Spleen (tissue), 11 donors: ENCODE measurements at regions not wholly inside any gene's neighbourhood (a gene's known extent, or its start where the extent isn't known, plus 50 kb on each side); places are given as distances from the start of the nearest gene placed in this dataset.

Experiments
- DNase-seq: peaks from one replicate; pipeline ENCODE4 v3.0.0-alpha.2; 2020
- H3K27ac ChIP-seq, 8 donors: fragments of 200-600 bp; sonication (generic) in 7 of 8; 1 replicate in 4 of 8; 2 replicates in 4 of 8; pipeline versions ENCODE4 v1.5.0 to v1.8.0; 2016 to 2021; ENCODE audit warnings: inconsistent platforms in 4 of 8, mild to moderate bottlenecking in 4 of 8, moderate library complexity in 1 of 8
- H3K27me3 ChIP-seq, 7 donors: fragments of 200-600 bp; sonication (generic) in 6 of 7; replicated peaks in 1 of 7; 1 replicate in 4 of 7; 2 replicates in 3 of 7; pipeline versions ENCODE4 v1.5.0 to v1.8.0; 2016 to 2021; ENCODE audit warnings: inconsistent platforms in 3 of 7, mild to moderate bottlenecking in 1 of 7
- H3K36me3 ChIP-seq, 6 donors: fragments of 200-600 bp; sonication (generic) in 5 of 6; 1 replicate in 4 of 6; 2 replicates in 2 of 6; pipeline versions ENCODE4 v1.5.0 to v1.8.0; 2016 to 2021; ENCODE audit warnings: inconsistent platforms in 2 of 6
- H3K4me1 ChIP-seq, 6 donors: fragments of 200-600 bp; sonication (generic) in 5 of 6; 1 replicate in 3 of 6; 2 replicates in 3 of 6; pipeline versions ENCODE4 v1.5.0 to v1.8.0; 2016 to 2021; ENCODE audit warnings: inconsistent platforms in 3 of 6
- H3K4me3 ChIP-seq, 8 donors: fragments of 200-600 bp; sonication (generic) in 7 of 8; 1 replicate in 4 of 8; 2 replicates in 4 of 8; pipeline versions ENCODE4 v1.5.0 to v1.8.0; 2016 to 2021; ENCODE audit warnings: inconsistent platforms in 4 of 8, mild to moderate bottlenecking in 4 of 8, moderate library complexity in 2 of 8
- H3K9me3 ChIP-seq, 8 donors: fragments of 200-600 bp; sonication (generic) in 7 of 8; 1 replicate in 4 of 8; 2 replicates in 4 of 8; pipeline versions ENCODE4 v1.5.0 to v1.8.0; 2016 to 2021; ENCODE audit warnings: inconsistent platforms in 4 of 8
- CTCF ChIP-seq, 11 experiments: fragments of 200-600 bp in 7 of 11; fragments of 450-650 bp in 4 of 11; sonication (generic) in 4 of 11; IDR thresholded peaks in 8 of 11; conservative IDR thresholded peaks in 3 of 11; 1 replicate in 7 of 11; 2 replicates in 4 of 11; pipeline versions ENCODE4 v1.4.0 to v1.8.0; 2016 to 2021; ENCODE audit warnings: antibody characterized with exemption in 11 of 11, inconsistent platforms in 4 of 11, mild to moderate bottlenecking in 1 of 11
- POLR2A ChIP-seq, 3 donors: fragments of 450-650 bp; IDR thresholded peaks; one replicate each; pipeline ENCODE4 v1.5.1; 2017; ENCODE audit warnings: antibody characterized with exemption in 3 of 3, mild to moderate bottlenecking in 1 of 3
- POLR2AphosphoS5 ChIP-seq, 3 donors: sonication (generic); formaldehyde crosslinking; IDR thresholded peaks; one replicate each; pipeline ENCODE4 v1.5.1; 2017; ENCODE audit warnings: antibody characterized with exemption in 3 of 3
- WGBS, 5 donors: extraction: QIAGEN DNeasy Blood & Tissue Kit in 3 of 5; methylation state at CpG; one replicate each; pipeline versions ENCODE4 v1.1.5 to v1.1.7; 2013 to 2018; 5-methylcytosine and 5-hydroxymethylcytosine counted together
- intact Hi-C: fragments of 100-400 bp; cut with DNase I; formaldehyde crosslinking; loops from one replicate; pipeline ENCODE4 v1.15.0; 2023; ENCODE audit warnings: low total_unique reads
- donor health status: healthy with polysubstance abuse.
- donor health status: DM: no; HTN: no; CAD: no; lungs with moderate emphysema.
- donor health status: DM: no; HTN: no; CAD: no.
- donor health status: Bipolar disorder and iron deficiency.
- donor health status: healthy.
- donor health status: DM: no; HTN: no; CAD: no.
- donor health status: DM: yes; HTN: yes; CAD: no.

- no peak for DNase-seq
- intact Hi-C loops = no loop called here
- Histone ChIP-seq H3K36me3 (no peaks in the 10 kb centered on the region), H3K9me3 (no peaks in the 10 kb centered on the region), H3K4me3 (no peak overlapping the region), H3K27me3 (no peaks in the 10 kb centered on the region), H3K4me1 (no peaks in the 10 kb centered on the region), H3K27ac (no peak overlapping the region)
- WGBS, 5 donors = 57 to 70% (median 61%) methylated on average over 4 of the region's 4 CpGs
- no peak for TF ChIP-seq POLR2AphosphoS5 (IDR thresholded peaks at IDR 0.05)
- no peak for TF ChIP-seq POLR2A (IDR thresholded peaks at IDR 0.05)
- no peak for TF ChIP-seq CTCF (IDR thresholded peaks at IDR 0.05 in 8 of 11, conservative IDR thresholded peaks at IDR 0.05 in 3 of 11)
Measured at GRCh38 chr4:28886934-28887333, 1833.2 kb upstream of the PCDH7 start.

- 56 to 71% (median 70%) methylated on average over 3 of the region's 3 CpGs for WGBS, 5 donors
- intact Hi-C loops = no loop called here
- DNase-seq = no peak
Measured at GRCh38 chr4:28890949-28891775, 1829.0 kb upstream of the PCDH7 start.

GRCh38 chr4:28913466-28913865, 1806.7 kb upstream of the PCDH7 start:
- no peaks in the 10 kb centered on the region for H3K4me1 ChIP-seq
- no peaks in the 10 kb centered on the region for H3K36me3 ChIP-seq
- no peak for DNase-seq
- H3K4me3 ChIP-seq = no peak overlapping the region
- no peak overlapping the region for H3K27ac ChIP-seq
- intact Hi-C loops = no loop called here
- WGBS, 5 donors = 49 to 81% (median 64%) methylated on average over 1 of the region's 1 CpG
- TF ChIP-seq POLR2AphosphoS5 (IDR thresholded peaks at IDR 0.05) (no peak), CTCF (IDR thresholded peaks at IDR 0.05 in 8 of 11, conservative IDR thresholded peaks at IDR 0.05 in 3 of 11) (no peak), POLR2A (IDR thresholded peaks at IDR 0.05) (no peak)
- H3K9me3 ChIP-seq = peaks cover 0 to 9% (median 0%) of the 10 kb centered on the region in 8 donors
- H3K27me3 ChIP-seq = no peaks in the 10 kb centered on the region

More at GRCh38 chr4:28890949-28891775, 1829.0 kb upstream of the PCDH7 start:
- no peak overlapping the region for H3K4me3 ChIP-seq
- TF ChIP-seq POLR2AphosphoS5 (IDR thresholded peaks at IDR 0.05) (no peak), CTCF (IDR thresholded peaks at IDR 0.05 in 8 of 11, conservative IDR thresholded peaks at IDR 0.05 in 3 of 11) (no peak), POLR2A (IDR thresholded peaks at IDR 0.05) (no peak)
- H3K36me3 ChIP-seq = no peaks in the 10 kb centered on the region
- H3K27me3 ChIP-seq = no peaks in the 10 kb centered on the region
- H3K9me3 ChIP-seq = peaks cover 0 to 18% (median 10%) of the 10 kb centered on the region in 8 donors
- H3K4me1 ChIP-seq = no peaks in the 10 kb centered on the region
- no peak overlapping the region for H3K27ac ChIP-seq

- Histone ChIP-seq H3K4me3 (no peak overlapping the region), H3K27me3 (no peaks in the 10 kb centered on the region), H3K36me3 (no peaks in the 10 kb centered on the region), H3K27ac (no peak overlapping the region), H3K9me3 (peaks cover 0 to 27% (median 2%) of the 10 kb centered on the region in 8 donors), H3K4me1 (no peaks in the 10 kb centered on the region)
- TF ChIP-seq POLR2A (IDR thresholded peaks at IDR 0.05) (no peak), CTCF (IDR thresholded peaks at IDR 0.05 in 8 of 11, conservative IDR thresholded peaks at IDR 0.05 in 3 of 11) (no peak), POLR2AphosphoS5 (IDR thresholded peaks at IDR 0.05) (no peak)
- no peak for DNase-seq
- intact Hi-C loops = no loop called here
- 81 to 94% (median 84%) methylated on average over 2 of the region's 2 CpGs for WGBS, 5 donors
Measured at GRCh38 chr4:28916585-28916984, 1803.6 kb upstream of the PCDH7 start.
